Iris pigment epithelial cell (primary cell): ENCODE measurements at regions not wholly inside any gene's neighbourhood (a gene's known extent, or its start where the extent isn't known, plus 50 kb on each side); places are given as distances from the start of the nearest gene placed in this dataset.
"Not testable (repeated sequence)": the region's sequence is repeated elsewhere in the genome, so short reads cannot be mapped to it uniquely, and the experiment has no call there.

Experiments
- DNase-seq: peaks from one replicate; pipeline ENCODE4 v3.0.0-alpha.2; 2011; ENCODE audit warnings: low read depth

- no peak for DNase-seq
Observed at GRCh38 chr7:140283472-140283871, 106.7 kb upstream of the KDM7A start.

GRCh38 chr7:140281960-140282359 lies 105.2 kb upstream of the KDM7A start:
- no peak for DNase-seq

GRCh38 chr7:140281255-140281654 lies 104.5 kb upstream of the KDM7A start:
- no peak for DNase-seq

GRCh38 chr7:140276001-140276400 lies 99.2 kb upstream of the KDM7A start:
- no peak for DNase-seq

GRCh38 chr7:140275069-140275965 lies 98.5 kb upstream of the KDM7A start:
- DNase-seq, result no peak

- no peak for DNase-seq
Observed at GRCh38 chr7:140273417-140273816, 96.6 kb upstream of the KDM7A start.

GRCh38 chr7:140271643-140271968 lies 94.8 kb upstream of the KDM7A start:
- DNase-seq, result not testable (repeated sequence)

GRCh38 chr7:140269004-140269638 lies 92.3 kb upstream of the KDM7A start:
- DNase-seq, result no peak

- no peak for DNase-seq
Observed at GRCh38 chr7:140267381-140268226, 90.8 kb upstream of the KDM7A start.

GRCh38 chr7:140263277-140263676 lies 86.5 kb upstream of the KDM7A start:
- no peak for DNase-seq

GRCh38 chr7:140262242-140262903 lies 85.6 kb upstream of the KDM7A start:
- DNase-seq, result no peak

GRCh38 chr7:140261522-140261921 lies 84.7 kb upstream of the KDM7A start:
- DNase-seq, result no peak

- no peak for DNase-seq
Observed at GRCh38 chr7:140261105-140261486, 84.3 kb upstream of the KDM7A start.

- DNase-seq, result no peak
Observed at GRCh38 chr7:140260352-140261104, 83.7 kb upstream of the KDM7A start.

GRCh38 chr7:140257278-140257677 lies 80.5 kb upstream of the KDM7A start:
- not testable (repeated sequence) for DNase-seq

GRCh38 chr7:140254976-140255375 lies 78.2 kb upstream of the KDM7A start:
- DNase-seq, result not testable (repeated sequence)

GRCh38 chr7:140249036-140249806 lies 72.4 kb upstream of the KDM7A start:
- DNase-seq, result no peak

- DNase-seq, result no peak
Observed at GRCh38 chr7:140247559-140247958, 70.8 kb upstream of the KDM7A start.

- no peak for DNase-seq
Observed at GRCh38 chr7:140245611-140246105, 68.9 kb upstream of the KDM7A start.
